KG1 (cell line): ENCODE measurements at regions not wholly inside any gene's neighbourhood (a gene's known extent, or its start where the extent isn't known, plus 50 kb on each side); places are given as distances from the start of the nearest gene placed in this dataset.
"Not testable (repeated sequence)": the region's sequence is repeated elsewhere in the genome, so short reads cannot be mapped to it uniquely, and the experiment has no call there.

Experiments
- DNase-seq: peaks from one replicate; lab custom pipeline; 2025; lab: John Stamatoyannopoulos, UW

- DNase-seq, result not testable (repeated sequence)
Measured at GRCh38 chr4:131883181-131883580, 1265.9 kb upstream of the PCDH10 start.

GRCh38 chr4:131925662-131926061, 1223.4 kb upstream of the PCDH10 start:
- not testable (repeated sequence) for DNase-seq

GRCh38 chr4:131967646-131968045, 1181.4 kb upstream of the PCDH10 start:
- not testable (repeated sequence) for DNase-seq

- DNase-seq, result no peak
Measured at GRCh38 chr4:131974730-131975129, 1174.4 kb upstream of the PCDH10 start.

GRCh38 chr4:131975276-131976132, 1173.6 kb upstream of the PCDH10 start:
- DNase-seq, result not testable (repeated sequence)

GRCh38 chr4:131976133-131977002, 1172.7 kb upstream of the PCDH10 start:
- DNase-seq, result not testable (repeated sequence)

GRCh38 chr4:131978120-131978519, 1171.0 kb upstream of the PCDH10 start:
- no peak for DNase-seq

GRCh38 chr4:131989576-131989975, 1159.5 kb upstream of the PCDH10 start:
- DNase-seq, result no peak

GRCh38 chr4:132001542-132001941, 1147.6 kb upstream of the PCDH10 start:
- no peak for DNase-seq

- no peak for DNase-seq
Measured at GRCh38 chr4:132003593-132003992, 1145.5 kb upstream of the PCDH10 start.

- DNase-seq, result no peak
Measured at GRCh38 chr4:132015321-132015720, 1133.8 kb upstream of the PCDH10 start.

- no peak for DNase-seq
Measured at GRCh38 chr4:132016703-132017350, 1132.3 kb upstream of the PCDH10 start.

GRCh38 chr4:132026166-132026565, 1122.9 kb upstream of the PCDH10 start:
- DNase-seq, result no peak

GRCh38 chr4:132026816-132027215, 1122.3 kb upstream of the PCDH10 start:
- DNase-seq, result no peak

GRCh38 chr4:132056496-132056895, 1092.6 kb upstream of the PCDH10 start:
- no peak for DNase-seq

GRCh38 chr4:132059227-132059626, 1089.9 kb upstream of the PCDH10 start:
- no peak for DNase-seq

GRCh38 chr4:132062611-132063239, 1086.4 kb upstream of the PCDH10 start:
- no peak for DNase-seq

- DNase-seq, result no peak
Measured at GRCh38 chr4:132063829-132064228, 1085.3 kb upstream of the PCDH10 start.

GRCh38 chr4:132065940-132066495, 1083.1 kb upstream of the PCDH10 start:
- no peak for DNase-seq

- DNase-seq, result no peak
Measured at GRCh38 chr4:132071815-132072214, 1077.3 kb upstream of the PCDH10 start.

GRCh38 chr4:132076829-132077228, 1072.3 kb upstream of the PCDH10 start:
- no peak for DNase-seq

GRCh38 chr4:132085105-132085504, 1064.0 kb upstream of the PCDH10 start:
- DNase-seq, result no peak
